Transverse colon (tissue), 4 donors: ENCODE measurements at regions not wholly inside any gene's neighbourhood (a gene's known extent, or its start where the extent isn't known, plus 50 kb on each side); places are given as distances from the start of the nearest gene placed in this dataset.

Source experiments
- DNase-seq: peaks from one replicate; pipeline ENCODE4 v3.0.0-alpha.2; 2019
- H3K27ac ChIP-seq, 4 donors: fragments of 200-600 bp; sonication (generic); 2 replicates each; pipeline ENCODE4 v1.5.1; 2016 to 2018; ENCODE audit warnings: inconsistent platforms in 4 of 4
- H3K27me3 ChIP-seq: fragments of 200-600 bp; sonication (generic); 2 replicates; pipeline ENCODE4 v1.5.1; 2017; ENCODE audit warnings: inconsistent platforms
- H3K36me3 ChIP-seq, 4 donors: fragments of 200-600 bp; sonication (generic); 2 replicates each; pipeline ENCODE4 v1.5.1; 2017 to 2019; ENCODE audit warnings: inconsistent platforms in 4 of 4
- H3K4me1 ChIP-seq, 4 donors: fragments of 200-600 bp; sonication (generic); 2 replicates each; pipeline ENCODE4 v1.5.1; 2017 to 2020; ENCODE audit warnings: inconsistent platforms in 4 of 4
- H3K4me3 ChIP-seq, 4 donors: fragments of 200-600 bp; sonication (generic); 1 replicate in 1 of 4; 2 replicates in 3 of 4; pipeline versions ENCODE4 v1.5.1 to v1.6.1; 2017 to 2019; ENCODE audit warnings: inconsistent platforms in 4 of 4
- H3K9me3 ChIP-seq, 2 donors: fragments of 200-600 bp; sonication (generic); 2 replicates each; pipeline ENCODE4 v1.5.1; 2017 to 2019; ENCODE audit warnings: inconsistent platforms in 2 of 2
- EP300 ChIP-seq: sonication (generic); formaldehyde crosslinking; IDR thresholded peaks from one replicate; pipeline ENCODE4 v1.6.1; 2017; ENCODE audit warnings: antibody characterized with exemption, low read depth
- POLR2A ChIP-seq: fragments of 450-650 bp; IDR thresholded peaks from one replicate; pipeline ENCODE4 v1.6.1; 2016; ENCODE audit warnings: antibody characterized with exemption, mild to moderate bottlenecking, moderate library complexity
- POLR2AphosphoS5 ChIP-seq, 3 donors: sonication (generic); formaldehyde crosslinking; IDR thresholded peaks; one replicate each; pipeline ENCODE4 v1.6.1; 2016; ENCODE audit warnings: antibody characterized with exemption in 3 of 3
- WGBS, 2 donors: methylation state at CpG; one replicate each; pipeline ENCODE4 v1.1.5; 2018; ENCODE audit warnings: low coverage in 1 of 2; 5-methylcytosine and 5-hydroxymethylcytosine counted together
- in situ Hi-C, 4 donors: fragments of 200-750 bp; cut with MboI; loops; one replicate each; pipeline versions ENCODE4 v1.15.0 to v1.15.1; 2017; ENCODE audit warnings: low sequenced_read_pairs in 3 of 4, low pct_ligation_motif_present in 1 of 4, low pct_unique_long_range_greater_than_20kb in 1 of 4
- intact Hi-C: fragments of 100-400 bp; cut with DNase I; formaldehyde crosslinking; loops from one replicate; pipeline ENCODE4 v1.15.1; 2023; ENCODE audit warnings: low total_unique reads
- TF ChIP-seq, protein P1 (sequence below), 5 experiments: fragments of 200-600 bp in 3 of 5; fragments of 450-650 bp in 2 of 5; sonication (generic) in 3 of 5; IDR thresholded peaks; 1 replicate in 2 of 5; 2 replicates in 3 of 5; pipeline ENCODE4 v1.5.1; 2016 to 2017; ENCODE audit warnings: antibody characterized with exemption in 5 of 5, inconsistent platforms in 3 of 5, mild to moderate bottlenecking in 2 of 5, moderate library complexity in 1 of 5

DNA sequence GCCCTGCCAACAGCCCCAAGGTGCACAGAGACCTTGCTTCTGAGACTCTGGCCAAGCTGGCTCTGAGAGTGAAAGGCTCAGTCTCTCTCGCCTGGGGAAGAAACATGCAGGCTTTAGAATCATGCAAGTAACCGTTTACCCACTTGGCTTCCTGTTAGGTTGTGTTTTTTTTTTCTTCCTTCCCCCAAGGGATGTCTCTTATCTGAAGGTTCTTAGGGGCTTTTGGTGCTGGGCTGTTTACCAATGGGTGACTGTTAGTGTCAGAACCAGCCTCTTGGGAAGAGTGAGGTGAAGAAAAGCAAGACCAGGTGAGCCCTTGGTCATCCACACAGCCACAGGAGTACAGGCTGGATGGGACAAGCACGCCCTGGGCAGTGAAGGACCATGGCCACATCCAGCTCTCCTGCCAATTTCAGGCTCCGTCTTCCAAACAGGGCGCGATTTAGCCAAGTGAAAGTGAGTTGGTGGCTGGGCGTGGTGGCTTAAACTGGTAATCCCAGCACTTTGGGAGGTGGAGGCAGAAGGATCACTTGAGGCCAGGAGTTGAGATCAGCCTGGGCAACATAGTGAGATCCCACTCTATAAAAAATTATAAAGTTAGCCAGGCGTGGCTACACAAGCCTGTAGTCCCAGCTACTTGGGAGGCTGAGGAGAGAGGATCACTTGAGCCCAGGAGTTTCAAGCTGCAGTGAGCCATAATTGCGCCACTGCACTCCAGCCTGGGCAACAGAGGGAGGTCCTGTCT is 76.3 kb upstream of the CUX1 start:
- 65 to 100% methylated on average over 1 to 9 of the region's 9 CpGs for WGBS, 2 donors
- in situ Hi-C loops = no loop called here

DNA sequence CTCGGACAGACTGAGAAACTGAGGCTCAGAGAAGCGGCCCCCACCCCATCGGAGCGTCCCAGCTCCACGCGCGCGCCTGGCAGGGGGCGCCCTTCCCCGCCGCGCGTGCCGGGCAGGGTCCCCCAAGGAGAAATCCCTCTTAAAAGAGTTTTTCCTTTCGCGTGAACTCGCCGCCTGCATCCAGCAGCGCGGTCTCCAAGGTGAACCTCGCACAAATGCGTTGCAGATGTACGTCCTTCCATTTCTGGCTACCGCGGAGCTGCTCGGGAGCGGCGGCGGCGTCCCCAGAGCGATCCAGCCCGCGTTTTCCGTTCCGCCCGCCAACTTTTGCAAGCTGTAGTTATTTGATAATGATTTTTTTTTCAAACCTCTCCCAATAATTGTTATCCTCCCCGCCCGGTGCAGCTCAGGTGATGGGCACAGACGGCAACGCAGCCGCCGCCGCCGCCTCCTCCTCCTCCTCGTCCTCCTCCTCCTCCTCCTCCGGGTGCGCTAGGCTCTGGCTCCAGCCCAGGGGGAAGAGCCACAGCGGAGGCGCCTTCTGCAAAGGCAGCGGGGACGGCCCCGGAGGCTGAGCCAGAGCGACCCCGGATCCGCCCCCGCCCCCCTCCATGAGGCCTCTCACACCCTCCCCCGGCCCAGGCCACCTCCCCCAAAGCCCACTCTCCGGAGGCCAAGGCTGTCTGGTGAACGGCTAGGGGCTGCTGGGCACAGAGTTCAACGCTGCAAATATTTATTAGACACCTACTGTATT is 74.0 kb upstream of the CUX1 start:
- DNase-seq = peak; percentile 72
- WGBS, 2 donors = 0 to 4% methylated on average over 4 to 60 of the region's 60 CpGs
- TF ChIP-seq, protein P1, sequence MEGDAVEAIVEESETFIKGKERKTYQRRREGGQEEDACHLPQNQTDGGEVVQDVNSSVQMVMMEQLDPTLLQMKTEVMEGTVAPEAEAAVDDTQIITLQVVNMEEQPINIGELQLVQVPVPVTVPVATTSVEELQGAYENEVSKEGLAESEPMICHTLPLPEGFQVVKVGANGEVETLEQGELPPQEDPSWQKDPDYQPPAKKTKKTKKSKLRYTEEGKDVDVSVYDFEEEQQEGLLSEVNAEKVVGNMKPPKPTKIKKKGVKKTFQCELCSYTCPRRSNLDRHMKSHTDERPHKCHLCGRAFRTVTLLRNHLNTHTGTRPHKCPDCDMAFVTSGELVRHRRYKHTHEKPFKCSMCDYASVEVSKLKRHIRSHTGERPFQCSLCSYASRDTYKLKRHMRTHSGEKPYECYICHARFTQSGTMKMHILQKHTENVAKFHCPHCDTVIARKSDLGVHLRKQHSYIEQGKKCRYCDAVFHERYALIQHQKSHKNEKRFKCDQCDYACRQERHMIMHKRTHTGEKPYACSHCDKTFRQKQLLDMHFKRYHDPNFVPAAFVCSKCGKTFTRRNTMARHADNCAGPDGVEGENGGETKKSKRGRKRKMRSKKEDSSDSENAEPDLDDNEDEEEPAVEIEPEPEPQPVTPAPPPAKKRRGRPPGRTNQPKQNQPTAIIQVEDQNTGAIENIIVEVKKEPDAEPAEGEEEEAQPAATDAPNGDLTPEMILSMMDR (IDR thresholded peaks at IDR 0.05) = peak in 4 of 5 experiments; percentile 39 to 53 (median 51)
- TF ChIP-seq POLR2A = no peak
- Histone ChIP-seq H3K9me3 (no peaks in the 10 kb centered on the region), H3K4me3 (peak overlapping the region; percentile 28 to 62 (median 46)), H3K27me3 (peaks cover 5% of the 10 kb centered on the region), H3K4me1 (peaks cover 6 to 13% (median 11%) of the 10 kb centered on the region in 4 donors), H3K36me3 (no peaks in the 10 kb centered on the region), H3K27ac (peak overlapping the region in 2 of 4 donors; percentile 5 to 31)
- in situ Hi-C loops = no loop called here
- intact Hi-C loops = no loop called here

More for the DNA sequence above, 76.3 kb upstream of the CUX1 start:
- intact Hi-C loops = no loop called here
- Histone ChIP-seq H3K27me3 (peaks cover 5% of the 10 kb centered on the region), H3K4me3 (no peak overlapping the region), H3K27ac (no peak overlapping the region), H3K36me3 (no peaks in the 10 kb centered on the region), H3K4me1 (peaks cover 6 to 13% (median 11%) of the 10 kb centered on the region in 4 donors), H3K9me3 (no peaks in the 10 kb centered on the region)
- DNase-seq = no peak
- no peak for TF ChIP-seq POLR2A
- no peak for TF ChIP-seq EP300
- no peak for TF ChIP-seq POLR2AphosphoS5 (IDR thresholded peaks at IDR 0.05)
- TF ChIP-seq, protein P1 (IDR thresholded peaks at IDR 0.05) = no peak

DNA sequence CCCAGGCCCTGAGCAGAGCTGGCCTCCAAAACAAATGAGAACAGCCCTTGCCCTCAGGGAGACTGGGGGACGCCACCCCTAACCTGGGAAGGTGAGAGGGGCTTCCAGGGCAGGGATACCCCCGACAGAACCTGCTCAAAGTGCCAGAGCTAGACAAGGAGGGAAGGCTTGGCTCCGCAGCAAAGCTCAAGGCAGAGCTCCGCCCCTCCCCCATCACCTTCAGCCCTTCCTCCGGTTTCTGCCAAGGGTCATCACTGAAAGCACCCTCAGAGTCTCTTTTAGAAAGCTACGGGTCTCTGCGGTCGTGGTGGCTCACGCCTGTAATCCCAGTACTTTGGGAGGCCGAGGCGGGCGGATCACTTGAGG is 73.4 kb upstream of the CUX1 start:
- no peaks in the 10 kb centered on the region for H3K9me3 ChIP-seq
- 64% methylated on average over 12 of the region's 12 CpGs; no CpG with 5 or more reads in 1 of the 2 donors for WGBS, 2 donors
- in situ Hi-C loops = no loop called here

DNA sequence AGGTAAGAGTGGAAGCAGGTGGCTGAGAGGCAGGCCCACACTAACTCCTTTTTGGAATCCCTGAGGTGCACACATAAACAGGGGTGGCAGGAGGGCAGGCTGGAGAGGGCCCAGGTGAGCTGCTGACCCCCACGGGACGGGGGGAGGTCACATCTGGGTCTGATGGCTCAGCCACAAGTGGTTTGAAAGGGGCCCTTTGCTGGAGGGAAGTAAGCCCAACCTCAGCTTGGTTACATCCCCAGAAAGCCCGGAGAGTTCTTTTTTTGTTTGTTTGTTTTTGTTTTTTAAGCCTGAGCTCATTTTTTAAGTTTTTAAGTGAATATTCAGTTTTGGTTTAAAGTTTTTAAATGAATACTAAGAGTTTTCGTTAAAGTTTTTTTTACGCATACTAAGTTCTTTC is 72.8 kb upstream of the CUX1 start:
- in situ Hi-C loops (no loop called here), intact Hi-C loops (no loop called here)
- peaks cover 8% of the 10 kb centered on the region for H3K27me3 ChIP-seq
- 73 to 79% methylated on average over 4 to 5 of the region's 5 CpGs for WGBS, 2 donors
- TF ChIP-seq EP300 (no peak), POLR2A (no peak), POLR2AphosphoS5 (IDR thresholded peaks at IDR 0.05) (no peak)
- TF ChIP-seq, protein P1 (IDR thresholded peaks at IDR 0.05) = no peak
- no peak overlapping the region for H3K27ac ChIP-seq
- H3K9me3 ChIP-seq = no peaks in the 10 kb centered on the region
- no peak overlapping the region for H3K4me3 ChIP-seq
- no peaks in the 10 kb centered on the region for H3K36me3 ChIP-seq
- no peak for DNase-seq
- peaks cover 6 to 13% (median 11%) of the 10 kb centered on the region in 4 donors for H3K4me1 ChIP-seq

More for the DNA sequence above, 73.4 kb upstream of the CUX1 start:
- Histone ChIP-seq H3K36me3 (no peaks in the 10 kb centered on the region), H3K27ac (peak overlapping the region in 2 of 4 donors; percentile 5 to 31), H3K4me3 (peak overlapping the region in 3 of 4 donors; percentile 28 to 62 (median 42)), H3K27me3 (peaks cover 5% of the 10 kb centered on the region), H3K4me1 (peaks cover 6 to 13% (median 11%) of the 10 kb centered on the region in 4 donors)
- peak; percentile 34 for DNase-seq
- intact Hi-C loops = no loop called here
- TF ChIP-seq POLR2AphosphoS5 (IDR thresholded peaks at IDR 0.05) = no peak
- TF ChIP-seq, protein P1 (IDR thresholded peaks at IDR 0.05) = no peak
- no peak for TF ChIP-seq EP300
- TF ChIP-seq POLR2A = no peak
